CD4-positive, alpha-beta T cell (primary cell): ENCODE measurements at regions not wholly inside any gene's neighbourhood (a gene's known extent, or its start where the extent isn't known, plus 50 kb on each side); places are given as distances from the start of the nearest gene placed in this dataset.

Experiments
- ATAC-seq: fragments of 200-7000 bp; cut with Tn5 transposase; one replicate; pipeline ENCODE4 v1.10.0; 2022; ENCODE audit warnings: mild to moderate bottlenecking; ENCODE audit not compliant: poor library complexity
- CTCF ChIA-PET: fragments of 350-600 bp; sonication (Branson Sonifier 250); formaldehyde crosslinking; loops from one replicate; lab custom pipeline; 2021; ENCODE audit warnings: antibody characterized with exemption, inconsistent platforms; lab: Charles Lee
- POLR2A ChIA-PET: fragments of 350-600 bp; sonication (Branson Sonifier 250); formaldehyde crosslinking; loops from one replicate; lab custom pipeline; 2021; ENCODE audit warnings: antibody characterized with exemption, inconsistent platforms; lab: Charles Lee
- DNase-seq, 14 experiments: peaks; one replicate each; pipeline ENCODE4 v3.0.0-alpha.2; 2013 to 2020; ENCODE audit warnings: mixed read lengths in 2 of 14
- H3K27ac ChIP-seq, 2 donors: one replicate each; pipeline versions ENCODE4 v1.5.1 to v1.7.0; 2013; ENCODE audit warnings: low read length in 2 of 2, low read depth in 1 of 2, mild to moderate bottlenecking in 1 of 2
- H3K27me3 ChIP-seq, 2 experiments: 1 replicate in 1 of 2; 2 replicates in 1 of 2; pipeline versions ENCODE4 v1.6.1 to v1.7.0; 2013; ENCODE audit warnings: low read length in 2 of 2, control low read depth in 1 of 2, mild to moderate bottlenecking in 1 of 2, moderate library complexity in 1 of 2; ENCODE audit not compliant: insufficient read depth in 2 of 2, control insufficient read depth in 1 of 2
- H3K36me3 ChIP-seq: one replicate; pipeline ENCODE4 v1.6.1; 2013; ENCODE audit warnings: low read length, control low read depth; ENCODE audit not compliant: insufficient read depth
- H3K4me1 ChIP-seq: one replicate; pipeline ENCODE4 v1.6.1; 2013; ENCODE audit warnings: low read length, control low read depth; ENCODE audit not compliant: insufficient read depth
- H3K4me3 ChIP-seq: one replicate; pipeline ENCODE4 v1.5.1; 2013; ENCODE audit warnings: mild to moderate bottlenecking, low read length, moderate library complexity
- H3K9me3 ChIP-seq, 2 experiments: 1 replicate in 1 of 2; 2 replicates in 1 of 2; pipeline versions ENCODE4 v1.6.1 to v1.7.0; 2013; ENCODE audit warnings: low read length in 2 of 2, mild to moderate bottlenecking in 2 of 2, control low read depth in 1 of 2, moderate library complexity in 1 of 2; ENCODE audit not compliant: control insufficient read depth in 1 of 2, insufficient read depth in 1 of 2
- H3K27ac Mint-ChIP-seq: one replicate; pipeline ENCODE4 v1.8.0; 2020; ENCODE audit warnings: mixed read lengths
- H3K27me3 Mint-ChIP-seq: one replicate; pipeline ENCODE4 v1.8.0; 2021; ENCODE audit warnings: mixed read lengths
- H3K36me3 Mint-ChIP-seq: one replicate; pipeline ENCODE4 v1.8.0; 2021; ENCODE audit warnings: low read depth, mixed read lengths
- H3K4me1 Mint-ChIP-seq: one replicate; pipeline ENCODE4 v1.8.0; 2021; ENCODE audit warnings: low read depth, mixed read lengths
- H3K4me3 Mint-ChIP-seq: one replicate; pipeline ENCODE4 v1.8.0; 2020; ENCODE audit warnings: mild to moderate bottlenecking, mixed read lengths
- H3K9me3 Mint-ChIP-seq: one replicate; pipeline ENCODE4 v1.8.0; 2020; ENCODE audit warnings: mixed read lengths
- intact Hi-C, 2 experiments: fragments of 100-400 bp; cut with DNase I in 1 of 2; cut with micrococcal nuclease in 1 of 2; formaldehyde crosslinking; loops; one replicate each; pipeline versions ENCODE4 v1.15.1 to v1.9.0; 2023 to 2025; cut with DNase I, micrococcal nuclease
- TF ChIP-seq, protein P1 (sequence below): fragments of 200-600 bp; IDR thresholded peaks from one replicate; pipeline ENCODE4 v1.8.0; 2022; ENCODE audit warnings: antibody characterized with exemption, mild to moderate bottlenecking

DNA sequence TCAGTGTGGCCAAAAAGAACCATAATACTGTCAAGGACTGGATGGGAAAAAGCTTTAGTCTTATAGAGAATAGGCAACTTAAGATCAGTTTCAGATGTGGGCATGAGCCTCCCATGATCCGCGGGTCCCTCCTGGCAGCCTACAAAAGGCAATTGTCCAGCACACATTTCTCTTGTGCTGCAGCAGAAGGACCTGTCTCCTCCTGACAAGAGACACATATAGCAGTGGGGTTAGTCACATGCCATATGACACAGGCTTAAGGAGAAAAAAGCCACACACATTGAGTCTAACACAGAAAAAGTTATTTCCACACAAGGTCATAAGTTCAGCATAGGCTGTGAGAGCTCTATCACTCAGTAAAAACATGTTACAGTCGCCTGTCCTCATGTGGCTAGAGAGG, 1378.7 kb upstream of the PRR20A start:
- Mint-ChIP-seq H3K4me3 (no peak overlapping the region), H3K27ac (no peak overlapping the region), H3K36me3 (no peaks in the 10 kb centered on the region), H3K4me1 (no peaks in the 10 kb centered on the region), H3K9me3 (peaks cover 9% of the 10 kb centered on the region), H3K27me3 (no peaks in the 10 kb centered on the region)
- Histone ChIP-seq H3K36me3 (no peaks in the 10 kb centered on the region), H3K4me3 (no peak overlapping the region), H3K9me3 (peaks cover 0 to 4% of the 10 kb centered on the region in 2 experiments), H3K4me1 (no peaks in the 10 kb centered on the region), H3K27me3 (no peaks in the 10 kb centered on the region), H3K27ac (no peak overlapping the region)
- ChIA-PET POLR2A (no interaction called here), CTCF (no interaction called here)
- ATAC-seq (no peak), DNase-seq (no peak)
- TF ChIP-seq, protein P1, sequence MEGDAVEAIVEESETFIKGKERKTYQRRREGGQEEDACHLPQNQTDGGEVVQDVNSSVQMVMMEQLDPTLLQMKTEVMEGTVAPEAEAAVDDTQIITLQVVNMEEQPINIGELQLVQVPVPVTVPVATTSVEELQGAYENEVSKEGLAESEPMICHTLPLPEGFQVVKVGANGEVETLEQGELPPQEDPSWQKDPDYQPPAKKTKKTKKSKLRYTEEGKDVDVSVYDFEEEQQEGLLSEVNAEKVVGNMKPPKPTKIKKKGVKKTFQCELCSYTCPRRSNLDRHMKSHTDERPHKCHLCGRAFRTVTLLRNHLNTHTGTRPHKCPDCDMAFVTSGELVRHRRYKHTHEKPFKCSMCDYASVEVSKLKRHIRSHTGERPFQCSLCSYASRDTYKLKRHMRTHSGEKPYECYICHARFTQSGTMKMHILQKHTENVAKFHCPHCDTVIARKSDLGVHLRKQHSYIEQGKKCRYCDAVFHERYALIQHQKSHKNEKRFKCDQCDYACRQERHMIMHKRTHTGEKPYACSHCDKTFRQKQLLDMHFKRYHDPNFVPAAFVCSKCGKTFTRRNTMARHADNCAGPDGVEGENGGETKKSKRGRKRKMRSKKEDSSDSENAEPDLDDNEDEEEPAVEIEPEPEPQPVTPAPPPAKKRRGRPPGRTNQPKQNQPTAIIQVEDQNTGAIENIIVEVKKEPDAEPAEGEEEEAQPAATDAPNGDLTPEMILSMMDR: no peak
- intact Hi-C loops: no loop called here

DNA sequence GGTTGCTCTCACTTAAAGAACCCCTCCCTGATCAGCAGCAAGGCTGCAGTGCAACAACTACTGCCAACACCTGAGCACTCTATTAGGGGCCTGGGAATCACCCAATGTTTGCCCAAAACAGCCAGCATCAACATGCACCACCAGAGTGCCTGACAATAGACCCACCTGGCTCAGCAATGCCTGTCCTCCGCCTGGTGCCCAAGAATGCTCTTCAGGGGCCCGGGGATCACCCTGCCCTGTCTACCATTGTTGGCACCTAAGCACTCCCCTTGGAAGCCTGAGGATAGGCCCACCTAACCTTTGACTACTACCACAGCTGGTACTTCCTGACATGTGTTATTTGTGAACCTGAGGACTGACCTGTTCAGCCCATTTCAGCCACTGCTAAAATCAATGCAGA, 1363.1 kb upstream of the PRR20A start:
- Mint-ChIP-seq H3K9me3 (peaks cover 12% of the 10 kb centered on the region), H3K4me1 (no peaks in the 10 kb centered on the region), H3K36me3 (no peaks in the 10 kb centered on the region), H3K27ac (no peak overlapping the region), H3K27me3 (no peaks in the 10 kb centered on the region), H3K4me3 (no peak overlapping the region)
- no peak for ATAC-seq
- DNase-seq: no peak
- Histone ChIP-seq H3K36me3 (no peaks in the 10 kb centered on the region), H3K4me1 (no peaks in the 10 kb centered on the region), H3K9me3 (peaks cover 0 to 8% of the 10 kb centered on the region in 2 experiments), H3K27ac (no peak overlapping the region), H3K4me3 (no peak overlapping the region), H3K27me3 (no peaks in the 10 kb centered on the region)
- POLR2A ChIA-PET: no interaction called here
- CTCF ChIA-PET: no interaction called here
- TF ChIP-seq, protein P1: no peak
- intact Hi-C loops: no loop called here

DNA sequence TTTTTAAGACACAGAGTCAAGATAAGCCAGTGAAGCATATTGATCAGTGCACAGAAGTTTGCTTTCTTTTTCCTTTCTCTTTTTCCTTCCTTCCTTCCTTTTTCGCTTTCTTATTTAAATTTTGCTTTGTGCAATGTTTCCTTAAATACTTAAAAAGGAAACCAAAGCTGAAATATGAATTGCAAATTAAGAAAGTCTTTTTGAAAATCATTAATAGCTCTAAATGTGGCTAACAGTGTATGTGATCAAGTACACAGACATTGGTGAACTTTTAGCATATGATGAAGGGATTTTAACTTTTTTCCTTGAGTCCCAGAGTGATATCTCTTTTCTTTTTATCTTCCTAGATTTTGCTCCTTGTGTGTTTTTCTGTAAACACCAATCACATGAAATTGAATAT, 1356.9 kb upstream of the PRR20A start:
- CTCF ChIA-PET: no interaction called here
- H3K36me3 Mint-ChIP-seq: no peaks in the 10 kb centered on the region
- ATAC-seq (no peak), DNase-seq (no peak)
- H3K9me3 ChIP-seq: peaks cover 4% of the 10 kb centered on the region in 2 experiments
- H3K36me3 ChIP-seq: no peaks in the 10 kb centered on the region
- H3K4me1 Mint-ChIP-seq: no peaks in the 10 kb centered on the region
- no peaks in the 10 kb centered on the region for H3K27me3 Mint-ChIP-seq
- POLR2A ChIA-PET: no interaction called here
- H3K27ac ChIP-seq: no peak overlapping the region
- no peaks in the 10 kb centered on the region for H3K27me3 ChIP-seq
- intact Hi-C loops: no loop called here
- TF ChIP-seq, protein P1: no peak
- H3K4me3 Mint-ChIP-seq: no peak overlapping the region
- H3K27ac Mint-ChIP-seq: no peak overlapping the region
- no peaks in the 10 kb centered on the region for H3K4me1 ChIP-seq
- peaks cover 8% of the 10 kb centered on the region for H3K9me3 Mint-ChIP-seq
- H3K4me3 ChIP-seq: no peak overlapping the region
